HepG2 (cell line): ENCODE measurements at regions not wholly inside any gene's neighbourhood (a gene's known extent, or its start where the extent isn't known, plus 50 kb on each side); places are given as distances from the start of the nearest gene placed in this dataset.
"Not testable (repeated sequence)": the region's sequence is repeated elsewhere in the genome, so short reads cannot be mapped to it uniquely, and the experiment has no call there.

Experiments used
- ATAC-seq: fragments of 200-7000 bp; cut with Tn5 transposase; 3 replicates; pipeline ENCODE4 v1.9.1; 2020; ENCODE audit warnings: mild to moderate bottlenecking, moderate library complexity
- BruUV-seq: library from RNA; stranded (reverse); fragments of 400-500 nt; replicated peaks from 2 replicates; lab custom pipeline; 2021; lab: Mats Ljungman, UMichigan
- CTCF ChIA-PET: fragments of 300-600 bp; formaldehyde crosslinking; extraction: SDS; loops from one replicate; lab custom pipeline; 2021; ENCODE audit warnings: low total read pairs, inconsistent platforms, low intra/inter-chr PET ratio; lab: Yijun Ruan, JAX
- POLR2A ChIA-PET: fragments of 350-600 bp; sonication (Branson Sonifier 250); formaldehyde crosslinking; loops from one replicate; lab custom pipeline; 2020; ENCODE audit warnings: antibody characterized with exemption, inconsistent platforms; lab: Yijun Ruan, JAX
- DNase-seq: peaks from one replicate; pipeline ENCODE4 v3.0.0-alpha.2; 2015; ENCODE audit warnings: low spot score
- FAIRE-seq: peaks from 3 replicates; lab custom pipeline; 2011; peaks lifted over from hg19 to GRCh38; lab: Jason Lieb, UNC
- H2AFZ ChIP-seq: one replicate; pipeline ENCODE4 v1.6.1; 2011; ENCODE audit warnings: low read length, inconsistent platforms
- H3K27ac ChIP-seq: fragments of 300-600 bp; 3 replicates; pipeline ENCODE4 v1.8.0; 2011; ENCODE audit warnings: mixed run types, mild to moderate bottlenecking, mixed read lengths, low read length, inconsistent platforms; ENCODE audit not compliant: insufficient read depth; ENCODE audit errors: extremely low read length
- H3K27me3 ChIP-seq, 2 experiments: fragments of 200-600 bp in 1 of 2; 2 replicates in 1 of 2; 3 replicates in 1 of 2; pipeline versions ENCODE4 v1.6.0 to v1.8.0; 2011; ENCODE audit warnings: low read length in 2 of 2, mild to moderate bottlenecking in 2 of 2, moderate library complexity in 2 of 2, inconsistent platforms in 1 of 2; ENCODE audit not compliant: insufficient read depth in 2 of 2, control insufficient read depth in 1 of 2
- H3K36me3 ChIP-seq, 2 experiments: fragments of 200-600 bp in 1 of 2; replicated peaks in 1 of 2; 2 replicates in 1 of 2; 3 replicates in 1 of 2; pipeline versions ENCODE4 v1.5.1 to v1.8.0; 2011; ENCODE audit warnings: low read length in 2 of 2, inconsistent platforms in 1 of 2; ENCODE audit not compliant: insufficient read depth in 2 of 2, control insufficient read depth in 1 of 2
- H3K4me1 ChIP-seq: 2 replicates; pipeline ENCODE4 v1.5.1; 2012; ENCODE audit warnings: low read length, inconsistent platforms; ENCODE audit not compliant: insufficient read depth
- H3K4me2 ChIP-seq: 2 replicates; pipeline ENCODE4 v1.6.0; 2011; ENCODE audit warnings: low read depth, low read length, inconsistent platforms
- H3K4me3 ChIP-seq, 3 experiments: fragments of 200-600 bp in 1 of 3; sonication (generic), shearing (Covaris generic) in 1 of 3; replicated peaks in 1 of 3; 2 replicates each; pipeline ENCODE4 v1.5.1; 2011 to 2016; ENCODE audit warnings: low read length in 3 of 3, inconsistent platforms in 2 of 3, low read depth in 2 of 3, mild to moderate bottlenecking in 2 of 3, control low read depth in 1 of 3, mixed read lengths in 1 of 3; ENCODE audit not compliant: insufficient read depth in 1 of 3
- H3K79me2 ChIP-seq: one replicate; pipeline ENCODE4 v1.6.1; 2011; ENCODE audit warnings: low read length, inconsistent platforms; ENCODE audit not compliant: insufficient read depth
- H3K9ac ChIP-seq: 2 replicates; pipeline ENCODE4 v1.6.0; 2011; ENCODE audit warnings: mild to moderate bottlenecking, low read depth, low read length, inconsistent platforms; ENCODE audit not compliant: insufficient read depth
- H3K9me3 ChIP-seq: 2 replicates; pipeline ENCODE4 v1.5.1; 2012; ENCODE audit warnings: mild to moderate bottlenecking, low read length
- H4K20me1 ChIP-seq: 2 replicates; pipeline ENCODE4 v1.6.0; 2011; ENCODE audit warnings: inconsistent platforms, mild to moderate bottlenecking, low read length, moderate library complexity; ENCODE audit not compliant: insufficient read depth
- KMT2B ChIP-seq: IDR thresholded peaks from 2 replicates; pipeline ENCODE4 v1.6.1; 2016; ENCODE audit warnings: missing genetic modification reagents, missing compliant biosample characterization
- ZNF430 ChIP-seq: sonication (generic); formaldehyde crosslinking; IDR thresholded peaks from 2 replicates; pipeline ENCODE4 v1.9.0; 2021; ENCODE audit warnings: mild to moderate bottlenecking, missing genetic modification reagents
- ZNF75D ChIP-seq: sonication (generic); formaldehyde crosslinking; IDR thresholded peaks from 2 replicates; pipeline ENCODE4 v1.8.1; 2023; ENCODE audit warnings: missing genetic modification reagents, mild to moderate bottlenecking, borderline replicate concordance
- WGBS: methylation state at CpG from one replicate; pipeline ENCODE4 v1.1.6; 2017; ENCODE audit warnings: low lambda C conversion rate; 5-methylcytosine and 5-hydroxymethylcytosine counted together
- in situ Hi-C: cut with HindIII; loops from 2 replicates; pipeline ENCODE4 v1.10.0; 2017; ENCODE audit warnings: low pct_unique_long_range_greater_than_20kb; ENCODE audit not compliant: extremely low pct_ligation_motif_present
- intact Hi-C: fragments of 100-400 bp; cut with micrococcal nuclease; formaldehyde crosslinking; loops from one replicate; pipeline ENCODE4 v1.10.0; 2022; ENCODE audit not compliant: unreplicated experiment

DNA sequence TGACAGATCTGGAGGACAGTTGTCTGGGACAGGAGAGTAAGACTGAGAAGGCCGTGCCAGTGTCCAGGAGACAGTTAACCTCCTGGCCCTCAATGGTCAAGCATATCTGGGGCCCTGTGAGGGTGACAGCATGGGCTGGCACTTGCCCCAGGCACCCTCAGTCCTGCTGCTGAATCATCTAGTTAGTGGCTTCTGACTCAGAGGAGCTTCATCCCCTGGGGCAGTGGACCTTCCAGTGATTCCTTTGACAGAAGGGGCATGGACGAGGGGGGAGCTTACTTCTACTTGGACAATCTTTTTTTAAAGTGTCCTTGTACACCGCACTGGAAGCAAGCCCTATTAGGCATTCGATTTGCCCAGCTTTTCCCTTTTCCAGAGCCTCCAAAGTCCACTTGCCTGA is 352.7 kb upstream of the TMPRSS15 start:
- DNase-seq, H3K79me2 ChIP-seq, H3K4me3 ChIP-seq, ATAC-seq, H4K20me1 ChIP-seq, H3K36me3 ChIP-seq, H3K9ac ChIP-seq, BruUV-seq, H3K4me2 ChIP-seq, intact Hi-C loops, H3K4me1 ChIP-seq, CTCF ChIA-PET, H3K27me3 ChIP-seq, FAIRE-seq, in situ Hi-C loops, POLR2A ChIA-PET, H2AFZ ChIP-seq, H3K27ac ChIP-seq: not testable (repeated sequence)
- H3K9me3 ChIP-seq: peaks cover 74% of the 10 kb centered on the region
- 7% methylated on average over 3 of the region's 4 CpGs for WGBS

DNA sequence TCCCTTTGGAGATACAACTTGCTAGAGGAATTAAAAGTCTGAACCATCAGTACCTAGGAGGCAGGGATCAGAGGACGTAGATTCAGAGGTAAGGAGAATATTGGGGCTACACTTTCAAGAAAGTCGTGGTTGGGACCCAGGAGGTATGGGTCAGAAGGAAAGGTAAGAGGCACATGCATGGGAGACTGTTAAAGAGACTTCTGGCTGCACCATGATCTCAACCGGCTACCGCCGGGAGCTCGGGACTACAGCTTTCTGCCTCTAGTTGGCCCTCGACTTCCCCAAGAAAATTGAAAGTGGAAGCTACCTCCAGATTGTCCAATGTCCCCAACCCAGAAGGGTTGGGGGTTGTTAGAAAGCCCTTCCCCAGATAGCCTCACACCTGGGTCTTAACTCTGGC is 355.7 kb upstream of the TMPRSS15 start:
- Histone ChIP-seq H3K4me2 (no peak overlapping the region), H3K9ac (no peak overlapping the region), H4K20me1 (no peaks in the 10 kb centered on the region), H3K4me1 (no peaks in the 10 kb centered on the region), H3K79me2 (no peaks in the 10 kb centered on the region), H3K9me3 (peaks cover 79% of the 10 kb centered on the region), H3K4me3 (no peak overlapping the region), H2AFZ (no peak overlapping the region), H3K36me3 (no peaks in the 10 kb centered on the region), H3K27ac (no peak overlapping the region), H3K27me3 (no peaks in the 10 kb centered on the region)
- in situ Hi-C loops (no loop called here), intact Hi-C loops (no loop called here)
- no peak for ATAC-seq
- TF ChIP-seq ZNF430 (CRISPR knock-in tag): no peak
- no peak for TF ChIP-seq KMT2B (CRISPR knock-in tag)
- TF ChIP-seq ZNF75D (CRISPR knock-in tag): no peak
- BruUV-seq: no TSS peak
- ChIA-PET POLR2A (no interaction called here), CTCF (no interaction called here)
- WGBS: 40% methylated on average over 7 of the region's 7 CpGs
- FAIRE-seq: no peak
- no peak for DNase-seq
